ENCODE measurements at regions not wholly inside any gene's neighbourhood (a gene's known extent, or its start where the extent isn't known, plus 50 kb on each side); places are given as distances from the start of the nearest gene placed in this dataset.

- no peak for DNase-seq (ENCODE audit: low read depth)
These were observed 62.9 kb upstream of the UGT8 start for GRCh38 chr4:114535725-114536124.

GRCh38 chr4:114537352-114537751 lies 61.3 kb upstream of the UGT8 start:
- DNase-seq (ENCODE audit: low read depth) = no peak

- no peak for DNase-seq (ENCODE audit: low read depth)
These were observed 60.5 kb upstream of the UGT8 start for GRCh38 chr4:114538012-114538617.

- DNase-seq (ENCODE audit: low read depth) = no peak
These were observed 58.6 kb upstream of the UGT8 start for GRCh38 chr4:114539985-114540384.

- no peak for DNase-seq (ENCODE audit: low read depth)
These were observed 51.1 kb upstream of the UGT8 start for GRCh38 chr4:114547340-114548134.

Data from HS-5 (cell line).